Activated naive CD8-positive, alpha-beta T cell treated with anti-CD3 and anti-CD28 coated beads, Interleukin-2, amount 10 ng/mL, durations not matched to agents 7 days and 5 days (primary cell): ENCODE measurements at regions not wholly inside any gene's neighbourhood (a gene's known extent, or its start where the extent isn't known, plus 50 kb on each side); places are given as distances from the start of the nearest gene placed in this dataset.
"Not testable (repeated sequence)": the region's sequence is repeated elsewhere in the genome, so short reads cannot be mapped to it uniquely, and the experiment has no call there.

ENCODE experiments used
- ATAC-seq: fragments of 150-1000 bp; cut with Tn5 transposase; one replicate; pipeline ENCODE4 v1.10.0; 2021; ENCODE audit warnings: low read depth, moderate library complexity
- POLR2A ChIA-PET: fragments of 350-600 bp; sonication (Branson Sonifier 250); formaldehyde crosslinking; loops from one replicate; lab custom pipeline; 2021; ENCODE audit warnings: antibody characterized with exemption; lab: Charles Lee
- DNase-seq: peaks from one replicate; pipeline ENCODE4 v3.0.0; 2021
- H3K27ac Mint-ChIP-seq: one replicate; pipeline ENCODE4 v1.8.0; 2022; ENCODE audit warnings: mild to moderate bottlenecking, mixed read lengths
- H3K27me3 Mint-ChIP-seq: one replicate; pipeline ENCODE4 v1.8.0; 2022; ENCODE audit warnings: mild to moderate bottlenecking, moderate library complexity, mixed read lengths
- H3K36me3 Mint-ChIP-seq: one replicate; pipeline ENCODE4 v1.8.0; 2021; ENCODE audit warnings: mild to moderate bottlenecking, mixed read lengths
- H3K4me1 Mint-ChIP-seq: one replicate; pipeline ENCODE4 v1.8.0; 2021; ENCODE audit warnings: mixed read lengths
- H3K4me3 Mint-ChIP-seq: one replicate; pipeline ENCODE4 v1.8.0; 2022; ENCODE audit warnings: mild to moderate bottlenecking, moderate library complexity, mixed read lengths
- H3K9me3 Mint-ChIP-seq: one replicate; pipeline ENCODE4 v1.8.0; 2021; ENCODE audit warnings: mixed read lengths

DNA sequence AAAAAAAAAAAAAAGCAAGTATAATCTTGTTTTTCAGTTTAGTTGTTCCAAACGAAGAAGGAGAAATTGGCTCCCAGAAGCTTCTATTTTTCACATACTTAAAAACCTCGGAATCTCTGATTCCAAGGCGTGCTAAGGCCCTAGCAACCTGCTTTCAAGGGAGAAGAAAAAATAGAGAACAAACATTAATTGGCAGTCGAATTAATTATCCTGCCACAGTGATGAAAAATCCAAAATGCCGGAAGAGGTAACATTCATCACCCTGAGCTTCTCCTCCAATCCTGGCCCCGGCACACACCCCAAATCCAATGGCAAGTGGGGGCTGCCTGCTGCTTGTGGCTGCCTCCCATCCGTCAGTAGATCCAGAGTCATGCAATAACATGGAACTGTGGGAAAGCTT, 250.2 kb upstream of the CHAC2 start:
- Mint-ChIP-seq H3K36me3 (no peaks in the 10 kb centered on the region), H3K27ac (no peak overlapping the region), H3K9me3 (no peaks in the 10 kb centered on the region), H3K27me3 (no peaks in the 10 kb centered on the region), H3K4me3 (no peak overlapping the region), H3K4me1 (no peaks in the 10 kb centered on the region)
- ATAC-seq (no peak), DNase-seq (no peak)
- POLR2A ChIA-PET: no interaction called here

- POLR2A ChIA-PET: no interaction called here
- H3K4me1 Mint-ChIP-seq: no peaks in the 10 kb centered on the region
- H3K4me3 Mint-ChIP-seq: no peak overlapping the region
- no peak overlapping the region for H3K27ac Mint-ChIP-seq
- no peaks in the 10 kb centered on the region for H3K36me3 Mint-ChIP-seq
- H3K27me3 Mint-ChIP-seq: no peaks in the 10 kb centered on the region
- no peak for ATAC-seq
- DNase-seq: no peak
- H3K9me3 Mint-ChIP-seq: no peaks in the 10 kb centered on the region
Observed at GRCh38 chr2:53516650-53517049, 251.0 kb upstream of the CHAC2 start.

DNA sequence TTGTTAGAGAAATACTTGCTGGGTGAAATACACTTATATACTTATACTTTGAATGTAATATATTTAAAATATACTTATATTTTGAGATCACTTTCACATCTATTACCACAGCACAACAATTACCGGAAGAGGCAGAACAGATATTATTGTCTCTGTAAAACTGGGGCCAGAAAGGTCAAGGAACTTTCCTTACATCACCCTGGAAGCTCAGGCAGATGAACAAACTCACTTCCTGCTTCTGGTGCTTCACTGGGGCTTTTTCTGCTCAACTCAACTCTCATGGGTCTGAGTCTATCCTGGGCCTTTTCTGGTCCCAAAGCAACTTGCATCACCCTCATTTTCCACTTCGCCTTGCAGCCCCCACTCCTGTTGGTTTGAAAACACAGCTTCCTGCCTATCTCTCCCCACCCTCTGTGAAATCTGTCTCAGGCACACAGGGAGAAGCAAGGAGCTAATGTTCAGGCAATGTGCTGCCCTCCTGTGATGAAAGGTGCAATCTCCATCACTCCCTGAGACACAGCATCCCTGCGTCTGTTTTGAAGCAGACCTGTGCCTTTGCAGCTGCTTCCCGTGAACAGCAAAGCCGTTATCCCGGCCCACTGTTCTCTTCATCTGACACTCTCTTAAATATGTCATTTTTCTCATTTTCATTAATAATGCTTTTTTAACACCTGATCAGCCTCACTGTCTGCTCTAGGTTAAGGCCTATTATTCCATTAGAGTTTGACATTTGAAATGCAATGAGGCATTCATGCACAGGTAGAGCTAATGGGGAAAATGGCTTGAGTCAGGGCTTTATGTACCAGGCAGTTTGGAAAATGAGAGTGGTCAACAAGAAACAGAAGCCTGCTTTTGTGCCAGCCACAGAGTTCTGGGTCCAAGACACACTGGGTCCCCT, 251.9 kb upstream of the CHAC2 start:
- Mint-ChIP-seq H3K9me3 (no peaks in the 10 kb centered on the region), H3K36me3 (no peaks in the 10 kb centered on the region), H3K4me1 (no peaks in the 10 kb centered on the region), H3K4me3 (no peak overlapping the region), H3K27me3 (no peaks in the 10 kb centered on the region), H3K27ac (no peak overlapping the region)
- ATAC-seq (no peak), DNase-seq (no peak)
- POLR2A ChIA-PET: no interaction called here

- H3K4me1 Mint-ChIP-seq: no peaks in the 10 kb centered on the region
- no peak for DNase-seq
- POLR2A ChIA-PET: no interaction called here
- no peaks in the 10 kb centered on the region for H3K27me3 Mint-ChIP-seq
- H3K9me3 Mint-ChIP-seq: no peaks in the 10 kb centered on the region
- no peak overlapping the region for H3K27ac Mint-ChIP-seq
- ATAC-seq: no peak
- no peak overlapping the region for H3K4me3 Mint-ChIP-seq
- no peaks in the 10 kb centered on the region for H3K36me3 Mint-ChIP-seq
Observed at GRCh38 chr2:53513167-53513666, 254.4 kb upstream of the CHAC2 start.

- H3K4me1 Mint-ChIP-seq: no peaks in the 10 kb centered on the region
- no peaks in the 10 kb centered on the region for H3K9me3 Mint-ChIP-seq
- no peak for ATAC-seq
- no peak for DNase-seq
- H3K4me3 Mint-ChIP-seq: no peak overlapping the region
- no peaks in the 10 kb centered on the region for H3K27me3 Mint-ChIP-seq
- no peaks in the 10 kb centered on the region for H3K36me3 Mint-ChIP-seq
- no peak overlapping the region for H3K27ac Mint-ChIP-seq
- POLR2A ChIA-PET: no interaction called here
Observed at GRCh38 chr2:53512071-53512826, 255.4 kb upstream of the CHAC2 start.

DNA sequence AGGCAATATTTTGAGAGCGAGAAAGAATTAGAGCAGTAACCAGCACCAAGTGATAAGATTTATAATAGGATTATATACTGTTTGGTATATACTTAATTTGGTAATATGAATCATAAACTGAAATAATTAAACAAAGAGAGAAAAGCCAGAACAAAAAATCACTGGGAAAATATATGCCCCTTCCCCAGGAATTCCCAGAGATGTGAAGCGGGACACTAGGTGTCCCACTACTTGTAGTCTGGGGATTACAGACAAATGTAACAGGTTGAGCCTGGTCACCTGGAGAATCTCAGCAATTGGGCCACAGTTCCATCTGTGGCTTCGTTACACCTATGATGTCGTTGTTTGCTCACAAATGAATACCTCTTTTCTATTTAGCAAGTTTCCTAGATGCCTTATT, 256.1 kb upstream of the CHAC2 start:
- ATAC-seq: no peak
- Mint-ChIP-seq H3K9me3 (no peaks in the 10 kb centered on the region), H3K4me3 (no peak overlapping the region), H3K36me3 (no peaks in the 10 kb centered on the region), H3K4me1 (no peaks in the 10 kb centered on the region), H3K27me3 (no peaks in the 10 kb centered on the region), H3K27ac (no peak overlapping the region)
- DNase-seq: no peak
- POLR2A ChIA-PET: no interaction called here

DNA sequence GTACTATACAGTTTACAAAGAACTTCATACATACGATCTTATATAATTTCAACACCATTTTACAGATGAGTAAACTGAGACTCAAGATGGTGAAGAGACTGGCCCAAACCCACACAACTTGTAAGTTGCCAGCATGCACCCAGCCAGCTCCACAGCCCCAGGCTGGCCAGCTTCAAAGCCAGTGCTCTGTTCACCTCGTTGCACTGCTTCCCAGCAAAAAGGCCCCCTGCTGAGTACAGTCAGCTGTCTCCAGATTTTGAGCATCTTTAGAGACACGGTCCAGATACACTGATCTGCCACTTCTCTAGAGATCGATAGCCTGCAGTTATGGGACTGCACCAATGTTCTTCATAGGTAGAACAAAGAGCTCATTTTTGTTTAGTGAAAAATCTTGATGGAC, 257.2 kb upstream of the CHAC2 start:
- Mint-ChIP-seq H3K9me3 (no peaks in the 10 kb centered on the region), H3K27ac (no peak overlapping the region), H3K4me1 (no peaks in the 10 kb centered on the region), H3K36me3 (no peaks in the 10 kb centered on the region), H3K4me3 (no peak overlapping the region), H3K27me3 (no peaks in the 10 kb centered on the region)
- POLR2A ChIA-PET: no interaction called here
- ATAC-seq (no peak), DNase-seq (no peak)

DNA sequence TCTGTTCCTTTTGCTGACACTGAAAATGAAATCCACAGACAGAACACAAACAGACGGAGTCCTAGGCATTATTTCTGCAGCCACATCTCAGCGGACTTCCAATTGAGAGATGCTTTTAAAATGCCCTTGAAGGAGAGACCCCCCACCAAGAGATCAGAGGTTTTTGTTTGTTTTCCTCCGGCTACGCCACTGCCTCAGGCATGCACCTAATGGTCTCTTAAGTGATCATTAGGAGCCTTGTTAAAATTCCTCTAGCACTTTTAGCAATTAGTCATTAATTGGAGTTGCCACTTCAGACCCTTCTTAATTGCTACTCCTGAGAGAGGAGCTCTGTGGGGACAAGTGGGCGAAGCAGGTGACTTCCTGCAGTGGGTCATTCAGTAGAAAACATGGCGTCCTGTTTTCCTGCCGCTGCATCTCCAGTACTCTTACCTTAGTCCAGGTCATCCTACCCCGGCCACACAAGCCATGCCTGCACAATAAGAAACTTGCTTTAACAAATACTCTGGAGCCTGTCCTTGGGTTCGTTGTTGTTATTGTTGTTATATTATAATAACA, 257.7 kb upstream of the CHAC2 start:
- Mint-ChIP-seq H3K27ac (no peak overlapping the region), H3K27me3 (no peaks in the 10 kb centered on the region), H3K36me3 (no peaks in the 10 kb centered on the region), H3K4me1 (no peaks in the 10 kb centered on the region), H3K4me3 (no peak overlapping the region), H3K9me3 (no peaks in the 10 kb centered on the region)
- POLR2A ChIA-PET: no interaction called here
- ATAC-seq: no peak
- DNase-seq: no peak

- no peak overlapping the region for H3K27ac Mint-ChIP-seq
- no peaks in the 10 kb centered on the region for H3K9me3 Mint-ChIP-seq
- DNase-seq (no peak), ATAC-seq (no peak)
- no peaks in the 10 kb centered on the region for H3K27me3 Mint-ChIP-seq
- POLR2A ChIA-PET: no interaction called here
- H3K4me1 Mint-ChIP-seq: no peaks in the 10 kb centered on the region
- H3K36me3 Mint-ChIP-seq: no peaks in the 10 kb centered on the region
- H3K4me3 Mint-ChIP-seq: no peak overlapping the region
Observed at GRCh38 chr2:53508667-53509066, 258.9 kb upstream of the CHAC2 start.

DNA sequence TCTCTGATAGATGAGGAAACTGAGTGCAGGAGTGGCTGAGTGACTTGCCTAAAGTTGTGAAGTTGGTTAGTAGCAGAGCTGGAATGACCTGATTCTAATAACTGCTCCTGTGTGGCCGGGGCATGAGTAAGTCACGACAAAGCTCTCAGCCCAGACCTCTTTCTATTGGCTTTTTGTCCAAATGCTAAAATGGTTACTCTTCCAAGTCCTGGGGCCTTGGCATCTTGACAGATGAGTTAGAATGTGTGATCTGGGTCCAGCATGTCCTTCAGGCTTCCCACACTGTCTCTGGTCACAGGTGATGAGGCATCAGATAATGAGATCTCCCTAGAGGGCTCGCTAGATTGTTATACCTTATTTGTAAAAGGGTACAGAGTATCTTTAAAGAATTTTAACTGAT, 260.5 kb upstream of the CHAC2 start:
- H3K9me3 Mint-ChIP-seq, POLR2A ChIA-PET, H3K4me1 Mint-ChIP-seq, H3K27ac Mint-ChIP-seq, ATAC-seq, H3K36me3 Mint-ChIP-seq, DNase-seq, H3K27me3 Mint-ChIP-seq, H3K4me3 Mint-ChIP-seq: not testable (repeated sequence)

DNA sequence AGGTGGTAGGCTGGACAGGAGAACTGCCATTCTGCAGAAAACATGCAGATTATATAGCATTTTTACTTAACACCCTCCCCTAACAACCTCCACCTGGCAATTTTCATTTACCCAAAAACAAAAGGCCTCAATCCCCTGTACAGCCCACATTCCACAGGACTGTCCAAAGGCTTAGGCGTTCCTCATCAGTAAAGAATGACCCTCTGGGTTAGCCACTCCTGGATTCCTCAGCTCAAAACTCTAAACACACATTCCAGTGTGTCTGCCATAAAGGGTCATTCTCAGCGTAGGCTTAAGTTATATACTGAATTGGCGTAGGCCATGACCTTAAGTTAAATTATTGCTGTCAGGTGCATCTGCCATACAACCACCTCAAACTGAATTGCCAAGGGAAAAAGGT, 261.8 kb upstream of the CHAC2 start:
- DNase-seq: no peak
- no peaks in the 10 kb centered on the region for H3K9me3 Mint-ChIP-seq
- no peak overlapping the region for H3K27ac Mint-ChIP-seq
- H3K36me3 Mint-ChIP-seq: no peaks in the 10 kb centered on the region
- POLR2A ChIA-PET: no interaction called here
- H3K4me1 Mint-ChIP-seq: no peaks in the 10 kb centered on the region
- no peak overlapping the region for H3K4me3 Mint-ChIP-seq
- no peak for ATAC-seq
- no peaks in the 10 kb centered on the region for H3K27me3 Mint-ChIP-seq

- POLR2A ChIA-PET: no interaction called here
Observed at GRCh38 chr2:53504507-53504906, 263.1 kb upstream of the CHAC2 start.

GRCh38 chr2:53500181-53500580, 267.4 kb upstream of the CHAC2 start:
- H3K4me1 Mint-ChIP-seq: no peaks in the 10 kb centered on the region
- H3K27me3 Mint-ChIP-seq: no peaks in the 10 kb centered on the region
- H3K4me3 Mint-ChIP-seq: no peak overlapping the region
- ATAC-seq: no peak
- H3K9me3 Mint-ChIP-seq: no peaks in the 10 kb centered on the region
- H3K27ac Mint-ChIP-seq: no peak overlapping the region
- no peak for DNase-seq
- POLR2A ChIA-PET: no interaction called here
- no peaks in the 10 kb centered on the region for H3K36me3 Mint-ChIP-seq

More at GRCh38 chr2:53504507-53504906, 263.1 kb upstream of the CHAC2 start:
- ATAC-seq: no peak
- no peaks in the 10 kb centered on the region for H3K27me3 Mint-ChIP-seq
- H3K4me3 Mint-ChIP-seq: no peak overlapping the region
- DNase-seq: no peak
- H3K9me3 Mint-ChIP-seq: no peaks in the 10 kb centered on the region
- H3K36me3 Mint-ChIP-seq: no peaks in the 10 kb centered on the region
- no peaks in the 10 kb centered on the region for H3K4me1 Mint-ChIP-seq
- no peak overlapping the region for H3K27ac Mint-ChIP-seq

- H3K36me3 Mint-ChIP-seq: no peaks in the 10 kb centered on the region
- no peaks in the 10 kb centered on the region for H3K9me3 Mint-ChIP-seq
- no peak overlapping the region for H3K4me3 Mint-ChIP-seq
- POLR2A ChIA-PET: no interaction called here
- no peaks in the 10 kb centered on the region for H3K4me1 Mint-ChIP-seq
- DNase-seq (no peak), ATAC-seq (no peak)
- H3K27ac Mint-ChIP-seq: no peak overlapping the region
- H3K27me3 Mint-ChIP-seq: no peaks in the 10 kb centered on the region
Observed at GRCh38 chr2:53498210-53498609, 269.4 kb upstream of the CHAC2 start.
